HCT116 (cell line): ENCODE measurements at regions not wholly inside any gene's neighbourhood (a gene's known extent, or its start where the extent isn't known, plus 50 kb on each side); places are given as distances from the start of the nearest gene placed in this dataset.

Experiments used
- ATAC-seq: fragments of 200-7000 bp; cut with Tn5 transposase; 2 replicates; pipeline ENCODE4 v1.9.1; 2020; ENCODE audit warnings: mild to moderate bottlenecking, moderate library complexity
- BruUV-seq: library from RNA; stranded (reverse); fragments of 400-500 nt; replicated peaks from 2 replicates; lab custom pipeline; 2021; lab: Mats Ljungman, UMichigan
- CTCF ChIA-PET: fragments of 300-600 bp; sonication (Branson Sonifier 250); formaldehyde crosslinking; loops from one replicate; lab custom pipeline; 2021; ENCODE audit warnings: antibody characterized with exemption; lab: Charles Lee
- POLR2A ChIA-PET: fragments of 300-600, 350-600 bp; sonication (Branson Sonifier 250); formaldehyde crosslinking; loops from one replicate; lab custom pipeline; 2021; ENCODE audit warnings: antibody characterized with exemption; lab: Charles Lee
- RAD21 ChIA-PET, 2 experiments: fragments of 300-600 bp; sonication (Branson Sonifier 250); formaldehyde crosslinking; loops; one replicate each; lab custom pipeline; 2023; ENCODE audit warnings: low total read pairs in 2 of 2; ENCODE audit not compliant: uncharacterized antibody in 2 of 2, unreplicated experiment in 2 of 2, low non-redundant PET in 1 of 2; lab: Charles Lee
- DNase-seq: peaks from one replicate; pipeline ENCODE4 v3.0.0-alpha.2; 2010; ENCODE audit warnings: low read depth, low spot score
- H2AFZ ChIP-seq: fragments of 200-600 bp; shearing (Covaris generic), sonication (generic); 2 replicates; pipeline ENCODE4 v1.6.1; 2017; ENCODE audit warnings: low read depth, mixed run types, mixed read lengths, antibody characterized with exemption, low read length; ENCODE audit not compliant: poor library complexity, severe bottlenecking
- H3K27ac ChIP-seq: 2 replicates; pipeline ENCODE4 v1.5.1; 2012; ENCODE audit warnings: low read depth, low read length
- H3K27me3 ChIP-seq: fragments of 200-600 bp; sonication (generic); 2 replicates; pipeline ENCODE4 v1.6.1; 2016; ENCODE audit warnings: mixed run types, low read length, mixed read lengths; ENCODE audit not compliant: insufficient read depth
- H3K36me3 ChIP-seq, 2 experiments: fragments of 200-500 bp in 1 of 2; fragments of 200-600 bp in 1 of 2; sonication (Bioruptor generic) in 1 of 2; sonication (generic) in 1 of 2; 2 replicates each; pipeline versions ENCODE4 v1.5.1 to v1.6.1; 2014 to 2016; ENCODE audit warnings: low read length in 2 of 2, inconsistent platforms in 1 of 2, mixed read lengths in 1 of 2, mixed run types in 1 of 2; ENCODE audit not compliant: insufficient read depth in 2 of 2, control insufficient read depth in 1 of 2
- H3K4me1 ChIP-seq, 2 experiments: fragments of 200-600 bp in 1 of 2; sonication (generic) in 1 of 2; 2 replicates each; pipeline versions ENCODE4 v1.5.1 to v1.6.1; 2012 to 2017; ENCODE audit warnings: low read length in 2 of 2, inconsistent platforms in 1 of 2, mild to moderate bottlenecking in 1 of 2, mixed read lengths in 1 of 2, mixed run types in 1 of 2, moderate library complexity in 1 of 2; ENCODE audit not compliant: insufficient read depth in 2 of 2, control insufficient read depth in 1 of 2
- H3K4me2 ChIP-seq: fragments of 200-600 bp; sonication (generic); 2 replicates; pipeline ENCODE4 v1.6.1; 2017; ENCODE audit warnings: mixed run types, low read length, mixed read lengths
- H3K4me3 ChIP-seq, 2 experiments: fragments of 200-600 bp in 1 of 2; sonication (generic) in 1 of 2; replicated peaks in 1 of 2; 2 replicates each; pipeline ENCODE4 v1.5.1; 2011 to 2016; ENCODE audit warnings: low read length in 2 of 2, control low read depth in 1 of 2, low read depth in 1 of 2, mild to moderate bottlenecking in 1 of 2, mixed read lengths in 1 of 2, mixed run types in 1 of 2
- H3K79me2 ChIP-seq: fragments of 200-600 bp; sonication (generic); 2 replicates; pipeline ENCODE4 v1.6.1; 2017; ENCODE audit warnings: mild to moderate bottlenecking, mixed run types, low read length, moderate library complexity, mixed read lengths; ENCODE audit not compliant: insufficient read depth
- H3K9ac ChIP-seq: fragments of 200-600 bp; sonication (generic); 2 replicates; pipeline ENCODE4 v1.6.1; 2016; ENCODE audit warnings: low read length, mixed read lengths
- H3K9me2 ChIP-seq: fragments of 200-600 bp; sonication (generic), shearing (Covaris generic); 2 replicates; pipeline ENCODE4 v1.6.1; 2017; ENCODE audit warnings: mixed run types, mild to moderate bottlenecking, moderate library complexity; ENCODE audit not compliant: insufficient read depth
- H3K9me3 ChIP-seq, 2 experiments: fragments of 200-500 bp in 1 of 2; fragments of 200-600 bp in 1 of 2; sonication (Bioruptor generic) in 1 of 2; sonication (generic) in 1 of 2; 2 replicates each; pipeline ENCODE4 v1.6.1; 2014 to 2017; ENCODE audit warnings: low read length in 2 of 2, mixed read lengths in 2 of 2, inconsistent platforms in 1 of 2, low read depth in 1 of 2, mild to moderate bottlenecking in 1 of 2, mixed run types in 1 of 2, moderate library complexity in 1 of 2; ENCODE audit not compliant: control insufficient read depth in 1 of 2, insufficient read depth in 1 of 2
- H4K20me1 ChIP-seq: fragments of 200-600 bp; sonication (generic), shearing (Covaris generic); 2 replicates; pipeline ENCODE4 v1.6.1; 2017; ENCODE audit warnings: mixed run types, mild to moderate bottlenecking, moderate library complexity; ENCODE audit not compliant: insufficient read depth
- CEBPB ChIP-seq: IDR thresholded peaks from 2 replicates; pipeline ENCODE4 v1.6.1; 2012; ENCODE audit warnings: low read depth
- EGR1 ChIP-seq: IDR thresholded peaks from 2 replicates; pipeline ENCODE4 v1.6.1; 2012; ENCODE audit warnings: low read depth
- EZH2 ChIP-seq: fragments of 200-600 bp; sonication (generic); IDR thresholded peaks from 2 replicates; pipeline ENCODE4 v1.6.1; 2017; ENCODE audit warnings: antibody characterized with exemption, mixed run types
- EZH2phosphoT487 ChIP-seq: fragments of 200-600 bp; IDR thresholded peaks from 2 replicates; pipeline ENCODE4 v1.6.1; 2018; ENCODE audit warnings: antibody characterized with exemption, borderline replicate concordance
- FOSL1 ChIP-seq: IDR thresholded peaks from 2 replicates; pipeline ENCODE4 v1.6.1; 2012; ENCODE audit warnings: low read depth
- JUND ChIP-seq: IDR thresholded peaks from 2 replicates; pipeline ENCODE4 v1.6.1; 2012
- POLR2A ChIP-seq: IDR thresholded peaks from 2 replicates; pipeline ENCODE4 v1.7.0; 2011; ENCODE audit warnings: borderline replicate concordance; ENCODE audit not compliant: insufficient read depth, insufficient read length; ENCODE audit errors: extremely low read depth
- POLR2AphosphoS5 ChIP-seq: IDR thresholded peaks from 2 replicates; pipeline ENCODE4 v1.6.1; 2011; ENCODE audit warnings: mild to moderate bottlenecking, low read depth, low read length, moderate library complexity
- REST ChIP-seq: IDR thresholded peaks from 2 replicates; pipeline ENCODE4 v1.6.1; 2012; ENCODE audit warnings: low read depth
- TCF7L2 ChIP-seq: IDR thresholded peaks from 2 replicates; pipeline ENCODE4 v1.7.0; 2011; ENCODE audit warnings: borderline replicate concordance, inconsistent platforms; ENCODE audit not compliant: insufficient read depth, insufficient read length; ENCODE audit errors: extremely low read depth
- YY1 ChIP-seq: IDR thresholded peaks from 2 replicates; pipeline ENCODE4 v1.6.1; 2011; ENCODE audit warnings: low read length, low read depth, moderate library complexity, mild to moderate bottlenecking; ENCODE audit not compliant: insufficient replicate concordance; ENCODE audit errors: extremely low read depth
- ZBTB33 ChIP-seq: IDR thresholded peaks from 2 replicates; pipeline ENCODE4 v1.6.1; 2011; ENCODE audit warnings: mild to moderate bottlenecking, low read length, moderate library complexity; ENCODE audit not compliant: insufficient replicate concordance; ENCODE audit errors: extremely low read depth
- ZFX ChIP-seq: fragments of 450-650 bp; IDR thresholded peaks from 2 replicates; pipeline ENCODE4 v1.6.1; 2017
- ZNF274 ChIP-seq: fragments of 200-500 bp; sonication (Bioruptor generic); IDR thresholded peaks from 2 replicates; pipeline ENCODE4 v1.6.1; 2014; ENCODE audit warnings: mild to moderate bottlenecking, low read depth, low read length, inconsistent platforms
- intact Hi-C: fragments of 100-400 bp; cut with micrococcal nuclease; formaldehyde crosslinking; loops from 2 replicates; pipeline ENCODE4 v1.10.0; 2022

GRCh38 chr2:221129657-221130056 is 442.4 kb downstream of the EPHA4 start:
- Histone ChIP-seq H3K4me1 (no peaks in the 10 kb centered on the region), H3K9ac (no peak overlapping the region), H3K36me3 (no peaks in the 10 kb centered on the region), H4K20me1 (no peaks in the 10 kb centered on the region), H3K4me2 (no peak overlapping the region), H3K4me3 (no peak overlapping the region), H2AFZ (no peak overlapping the region), H3K27ac (no peak overlapping the region), H3K9me3 (no peaks in the 10 kb centered on the region), H3K9me2 (no peaks in the 10 kb centered on the region), H3K27me3 (peaks cover 3% of the 10 kb centered on the region; the same call in 1 of the 2 replicates), H3K79me2 (no peaks in the 10 kb centered on the region)
- CTCF ChIA-PET: no interaction called here
- POLR2A ChIA-PET: no interaction called here
- intact Hi-C loops: no loop called here
- no TSS peak for BruUV-seq
- TF ChIP-seq ZBTB33 (no peak), POLR2A (no peak), ZNF274 (no peak), TCF7L2 (no peak), CEBPB (no peak), EGR1 (no peak), POLR2AphosphoS5 (no peak)
- RAD21 ChIA-PET: no interaction called here
- DNase-seq: no peak
- ATAC-seq: no peak

- Histone ChIP-seq H3K79me2 (no peaks in the 10 kb centered on the region), H3K27ac (no peak overlapping the region), H3K9ac (no peak overlapping the region), H3K4me3 (no peak overlapping the region), H3K4me2 (no peak overlapping the region), H4K20me1 (no peaks in the 10 kb centered on the region), H3K36me3 (no peaks in the 10 kb centered on the region), H3K4me1 (no peaks in the 10 kb centered on the region), H3K9me2 (no peaks in the 10 kb centered on the region), H3K9me3 (no peaks in the 10 kb centered on the region), H2AFZ (no peak overlapping the region), H3K27me3 (no peaks in the 10 kb centered on the region)
- POLR2A ChIA-PET: no interaction called here
- DNase-seq (no peak), ATAC-seq (no peak)
- BruUV-seq: no TSS peak
- CTCF ChIA-PET: no interaction called here
- RAD21 ChIA-PET: no interaction called here
- intact Hi-C loops: no loop called here
- TF ChIP-seq ZFX: no peak
- no peak for TF ChIP-seq YY1
- TF ChIP-seq FOSL1: no peak
- TF ChIP-seq REST: no peak
- TF ChIP-seq EZH2phosphoT487: no peak
- TF ChIP-seq JUND: no peak
- TF ChIP-seq ZNF274: no peak
- no peak for TF ChIP-seq EZH2
- no peak for TF ChIP-seq POLR2A
Measured at GRCh38 chr2:221130431-221130830, 441.7 kb downstream of the EPHA4 start.
